Heart left ventricle (tissue), 13 donors: ENCODE measurements at regions not wholly inside any gene's neighbourhood (a gene's known extent, or its start where the extent isn't known, plus 50 kb on each side); places are given as distances from the start of the nearest gene placed in this dataset.

ENCODE experiments used
- POLR2A ChIP-seq, 2 donors: fragments of 450-650 bp; IDR thresholded peaks; one replicate each; pipeline ENCODE4 v1.6.1; 2017; ENCODE audit warnings: antibody characterized with exemption in 2 of 2, mild to moderate bottlenecking in 2 of 2, moderate library complexity in 2 of 2
- TF ChIP-seq, protein P1 (sequence below), 12 donors: fragments of 200-600 bp; sonication (generic) in 4 of 12; IDR thresholded peaks; one replicate each; pipeline versions ENCODE4 v1.5.0 to v1.8.0; 2018 to 2022; ENCODE audit warnings: antibody characterized with exemption in 12 of 12, mild to moderate bottlenecking in 5 of 12
- donor health status: ischemic (EF 13 %, LVEDD 7.1; RV severe dilation, severe dysfunction).
- donor health status: DM: no; HTN: yes; CAD: no.
- donor health status: DM: no; HTN: no; CAD: no.
- donor health status: ischemic (EF 25% LVEDD 6.9; RV normal size, moderate dysfunction).
- donor health status: ischemic (EF 25% LVEDD 5.7; RV mildly dilated, moderate dysfunction).
- donor health status: ischemic (EF 35%, LVEDD 5.7; RV mildly dilated, moderate dysfunction).
- donor health status: nonischemic (EF 11% LVEDD 7.7; RV severe dilation, severe dysfunction).
- donor health status: DM: yes; HTN: yes; CAD: no.
- donor health status: PGD.
- donor health status: ischemic (EF 29% LVEDD 5.4; RV normal size, mild dysfunction).
- donor health status: nonischemic (EF 23%, LVEDD 6.1; RV moderate dilation, normal function).

DNA sequence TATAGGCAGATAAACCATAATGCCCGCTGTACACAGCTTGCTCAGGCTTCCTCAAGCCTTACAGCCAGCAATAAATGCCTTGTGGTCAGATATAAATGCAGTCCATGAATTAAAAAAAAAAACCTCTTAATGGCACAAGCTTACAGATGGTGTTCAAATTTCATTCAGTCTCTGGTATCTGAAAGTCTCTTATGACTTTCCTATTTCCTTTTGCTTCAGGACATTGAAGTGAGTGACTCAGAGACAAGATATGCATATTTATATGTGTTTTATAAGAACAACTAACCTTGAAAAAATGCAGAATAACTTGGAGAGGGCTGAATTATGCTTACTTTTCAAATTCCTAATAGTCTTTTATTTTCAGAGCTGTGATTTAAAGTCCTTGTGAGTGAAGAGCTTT lies 426.9 kb upstream of the MIS18BP1 start:
- no peak for TF ChIP-seq POLR2A (IDR thresholded peaks at IDR 0.05)
- TF ChIP-seq, protein P1, sequence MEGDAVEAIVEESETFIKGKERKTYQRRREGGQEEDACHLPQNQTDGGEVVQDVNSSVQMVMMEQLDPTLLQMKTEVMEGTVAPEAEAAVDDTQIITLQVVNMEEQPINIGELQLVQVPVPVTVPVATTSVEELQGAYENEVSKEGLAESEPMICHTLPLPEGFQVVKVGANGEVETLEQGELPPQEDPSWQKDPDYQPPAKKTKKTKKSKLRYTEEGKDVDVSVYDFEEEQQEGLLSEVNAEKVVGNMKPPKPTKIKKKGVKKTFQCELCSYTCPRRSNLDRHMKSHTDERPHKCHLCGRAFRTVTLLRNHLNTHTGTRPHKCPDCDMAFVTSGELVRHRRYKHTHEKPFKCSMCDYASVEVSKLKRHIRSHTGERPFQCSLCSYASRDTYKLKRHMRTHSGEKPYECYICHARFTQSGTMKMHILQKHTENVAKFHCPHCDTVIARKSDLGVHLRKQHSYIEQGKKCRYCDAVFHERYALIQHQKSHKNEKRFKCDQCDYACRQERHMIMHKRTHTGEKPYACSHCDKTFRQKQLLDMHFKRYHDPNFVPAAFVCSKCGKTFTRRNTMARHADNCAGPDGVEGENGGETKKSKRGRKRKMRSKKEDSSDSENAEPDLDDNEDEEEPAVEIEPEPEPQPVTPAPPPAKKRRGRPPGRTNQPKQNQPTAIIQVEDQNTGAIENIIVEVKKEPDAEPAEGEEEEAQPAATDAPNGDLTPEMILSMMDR (IDR thresholded peaks at IDR 0.05), result no peak
